ENCODE measurements at regions not wholly inside any gene's neighbourhood (a gene's known extent, or its start where the extent isn't known, plus 50 kb on each side); places are given as distances from the start of the nearest gene placed in this dataset.

GRCh38 chr10:117675514-117676055 lies 133.0 kb downstream of the EMX2 start:
- DNase-seq = no peak
- no peaks in the 10 kb centered on the region for H3K36me3 ChIP-seq
- peaks cover 0 to 13% (median 0%) of the 10 kb centered on the region in 4 donors for H3K27me3 ChIP-seq
- TF ChIP-seq CTCF (IDR thresholded peaks at IDR 0.05) = no peak
- no peak for TF ChIP-seq POLR2A (IDR thresholded peaks at IDR 0.05)
- WGBS, 2 donors = 80 to 82% methylated on average over 9 to 15 of the region's 15 CpGs
- intact Hi-C loops (cut with DNase I) = no loop called here
- no peak overlapping the region for H3K4me3 ChIP-seq
- no peaks in the 10 kb centered on the region for H3K4me1 ChIP-seq
- no peak overlapping the region for H3K27ac ChIP-seq
- no peaks in the 10 kb centered on the region for H3K9me3 ChIP-seq

- no peaks in the 10 kb centered on the region for H3K9me3 ChIP-seq
- H3K4me1 ChIP-seq = no peaks in the 10 kb centered on the region
- TF ChIP-seq CTCF (IDR thresholded peaks at IDR 0.05) = no peak
- TF ChIP-seq POLR2A (IDR thresholded peaks at IDR 0.05) = no peak
- WGBS, 2 donors = 57 to 58% methylated on average over 6 to 7 of the region's 7 CpGs
- no peak for DNase-seq
- no peaks in the 10 kb centered on the region for H3K36me3 ChIP-seq
- no peak overlapping the region for H3K4me3 ChIP-seq
- intact Hi-C loops (cut with DNase I) = no loop called here
- peaks cover 0 to 13% (median 0%) of the 10 kb centered on the region in 4 donors for H3K27me3 ChIP-seq
- no peak overlapping the region for H3K27ac ChIP-seq
Measured at GRCh38 chr10:117677239-117677638, 134.7 kb downstream of the EMX2 start.

- intact Hi-C loops (cut with DNase I) = no loop called here
- DNase-seq = no peak
- Histone ChIP-seq H3K4me1 (no peaks in the 10 kb centered on the region), H3K27ac (no peak overlapping the region), H3K27me3 (peaks cover 0 to 16% (median 0%) of the 10 kb centered on the region in 4 donors), H3K9me3 (no peaks in the 10 kb centered on the region), H3K36me3 (no peaks in the 10 kb centered on the region), H3K4me3 (no peak overlapping the region)
- TF ChIP-seq CTCF (IDR thresholded peaks at IDR 0.05) (no peak), POLR2A (IDR thresholded peaks at IDR 0.05) (no peak)
- 72 to 79% methylated on average over 3 to 4 of the region's 6 CpGs for WGBS, 2 donors
Measured at GRCh38 chr10:117677890-117678500, 135.4 kb downstream of the EMX2 start.

- Histone ChIP-seq H3K9me3 (no peaks in the 10 kb centered on the region), H3K27me3 (peaks cover 0 to 23% (median 0%) of the 10 kb centered on the region in 4 donors), H3K4me3 (no peak overlapping the region), H3K27ac (no peak overlapping the region), H3K4me1 (peaks cover 0 to 13% (median 5%) of the 10 kb centered on the region in 3 donors), H3K36me3 (no peaks in the 10 kb centered on the region)
- WGBS, 2 donors = 62 to 80% methylated on average over 1 to 2 of the region's 2 CpGs
- TF ChIP-seq CTCF (IDR thresholded peaks at IDR 0.05) (no peak), POLR2A (IDR thresholded peaks at IDR 0.05) (no peak)
- no peak for DNase-seq
- intact Hi-C loops (cut with DNase I) = no loop called here
Measured at GRCh38 chr10:117680601-117681000, 138.1 kb downstream of the EMX2 start.

GRCh38 chr10:117681104-117681503 lies 138.6 kb downstream of the EMX2 start:
- Histone ChIP-seq H3K27me3 (peaks cover 0 to 23% (median 0%) of the 10 kb centered on the region in 4 donors), H3K9me3 (no peaks in the 10 kb centered on the region), H3K36me3 (no peaks in the 10 kb centered on the region), H3K4me3 (no peak overlapping the region), H3K4me1 (peaks cover 0 to 13% (median 5%) of the 10 kb centered on the region in 3 donors), H3K27ac (no peak overlapping the region)
- 70 to 90% methylated on average over 3 of the region's 3 CpGs for WGBS, 2 donors
- TF ChIP-seq CTCF (IDR thresholded peaks at IDR 0.05) = no peak
- TF ChIP-seq POLR2A (IDR thresholded peaks at IDR 0.05) = no peak
- DNase-seq = no peak
- intact Hi-C loops (cut with DNase I) = no loop called here

Data from esophagus squamous epithelium (tissue), 5 donors.